ENCODE measurements at regions not wholly inside any gene's neighbourhood (a gene's known extent, or its start where the extent isn't known, plus 50 kb on each side); places are given as distances from the start of the nearest gene placed in this dataset.

- intact Hi-C loops (cut with micrococcal nuclease): no loop called here
- peaks cover 20% of the 10 kb centered on the region for H3K4me1 ChIP-seq (ENCODE audit: control insufficient read depth, extremely low read depth, insufficient read depth, low read length)
- no peak overlapping the region for H3K4me2 ChIP-seq (ENCODE audit: insufficient read depth, low read length)
- H3K27ac ChIP-seq (ENCODE audit: insufficient read depth, low read depth, low read length): no peak overlapping the region
- no peak for DNase-seq (ENCODE audit: low read depth, low spot score)
- no TSS peak for BruUV-seq (replicated peaks)
- H3K27me3 ChIP-seq (ENCODE audit: control insufficient read depth in 2 of 2, insufficient read depth in 2 of 2, low read length in 2 of 2): no peaks in the 10 kb centered on the region
- H3K9me1 ChIP-seq (replicated peaks; ENCODE audit: control insufficient read depth, extremely low read depth, insufficient read depth, low read length): no peaks in the 10 kb centered on the region
- H2AFZ ChIP-seq (ENCODE audit: low read depth, low read length): no peak overlapping the region
- TF ChIP-seq, protein P1, sequence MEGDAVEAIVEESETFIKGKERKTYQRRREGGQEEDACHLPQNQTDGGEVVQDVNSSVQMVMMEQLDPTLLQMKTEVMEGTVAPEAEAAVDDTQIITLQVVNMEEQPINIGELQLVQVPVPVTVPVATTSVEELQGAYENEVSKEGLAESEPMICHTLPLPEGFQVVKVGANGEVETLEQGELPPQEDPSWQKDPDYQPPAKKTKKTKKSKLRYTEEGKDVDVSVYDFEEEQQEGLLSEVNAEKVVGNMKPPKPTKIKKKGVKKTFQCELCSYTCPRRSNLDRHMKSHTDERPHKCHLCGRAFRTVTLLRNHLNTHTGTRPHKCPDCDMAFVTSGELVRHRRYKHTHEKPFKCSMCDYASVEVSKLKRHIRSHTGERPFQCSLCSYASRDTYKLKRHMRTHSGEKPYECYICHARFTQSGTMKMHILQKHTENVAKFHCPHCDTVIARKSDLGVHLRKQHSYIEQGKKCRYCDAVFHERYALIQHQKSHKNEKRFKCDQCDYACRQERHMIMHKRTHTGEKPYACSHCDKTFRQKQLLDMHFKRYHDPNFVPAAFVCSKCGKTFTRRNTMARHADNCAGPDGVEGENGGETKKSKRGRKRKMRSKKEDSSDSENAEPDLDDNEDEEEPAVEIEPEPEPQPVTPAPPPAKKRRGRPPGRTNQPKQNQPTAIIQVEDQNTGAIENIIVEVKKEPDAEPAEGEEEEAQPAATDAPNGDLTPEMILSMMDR (IDR thresholded peaks at IDR 0.05; ENCODE audit: extremely low read depth in 1 of 2, insufficient read depth in 1 of 2, low read depth in 1 of 2, low read length in 2 of 2): no peak
- no peak for TF ChIP-seq MYC (IDR thresholded peaks at IDR 0.05; ENCODE audit: low read depth, low read length)
- no peak for TF ChIP-seq FOS (IDR thresholded peaks at IDR 0.05; ENCODE audit: borderline replicate concordance, insufficient read depth, low read length)
- no peak for TF ChIP-seq GATA2 (IDR thresholded peaks at IDR 0.05; ENCODE audit: insufficient read depth, insufficient read length, low read depth, low read length)
- H3K9ac ChIP-seq (replicated peaks; ENCODE audit: extremely low read depth, insufficient read depth, low read length): no peak overlapping the region
- H3K9me3 ChIP-seq (replicated peaks; ENCODE audit: control insufficient read depth, insufficient read depth, low read length): no peaks in the 10 kb centered on the region
- dilution Hi-C loops (cut with MboI; ENCODE audit: extremely low pct_ligation_motif_present, low sequenced_read_pairs): no loop called here
- no peaks in the 10 kb centered on the region for H4K20me1 ChIP-seq (replicated peaks; ENCODE audit: control insufficient read depth, extremely low read depth, insufficient read depth, low read length)
- ChIA-PET CTCF (no interaction called here), POLR2A (no interaction called here)
- no peak overlapping the region for H3K4me3 ChIP-seq (replicated peaks in 1 of 3; ENCODE audit: insufficient read depth in 1 of 3, low read depth in 1 of 3, low read length in 3 of 3)
- H3K79me2 ChIP-seq (ENCODE audit: control insufficient read depth, insufficient read depth, low read length): no peaks in the 10 kb centered on the region
- FAIRE-seq: no peak
- H3K36me3 ChIP-seq (ENCODE audit: control insufficient read depth in 2 of 2, extremely low read depth in 1 of 2, insufficient read depth in 2 of 2, low read length in 2 of 2): no peaks in the 10 kb centered on the region
These were observed 182.4 kb downstream of the NUFIP1 start for GRCh38 chr13:44806826-44807225.

DNA sequence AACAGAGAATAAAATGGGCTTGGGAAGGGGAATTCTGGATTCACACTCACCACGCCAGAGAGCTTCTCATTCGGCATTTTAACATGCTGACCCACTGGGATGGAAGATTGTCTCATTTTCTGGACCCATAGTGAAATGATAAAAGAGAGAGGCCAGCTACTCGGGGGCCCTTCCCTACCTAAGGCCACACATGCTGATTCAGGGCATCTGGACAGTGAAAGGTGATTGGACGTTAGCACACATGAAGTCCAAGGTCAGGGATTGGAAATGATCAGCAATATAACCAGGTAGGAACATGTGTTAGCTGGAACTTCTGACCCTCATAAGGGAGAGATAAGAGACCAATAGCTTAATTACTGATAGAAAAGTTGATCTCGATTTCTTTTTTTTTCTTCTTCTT lies 183.7 kb downstream of the NUFIP1 start:
- ChIA-PET POLR2A (no interaction called here), CTCF (interaction anchor here (0.9 to 2.5 kb wide), 3 partner anchors 10 to 42 kb away, joined by 3 to 10 read pairs (median 3); no protein-coding TSS in a partner anchor)
- Histone ChIP-seq H3K4me3 (replicated peaks in 1 of 3; ENCODE audit: insufficient read depth in 1 of 3, low read depth in 1 of 3, low read length in 3 of 3) (no peak overlapping the region), H3K27me3 (ENCODE audit: control insufficient read depth in 2 of 2, insufficient read depth in 2 of 2, low read length in 2 of 2) (no peaks in the 10 kb centered on the region), H3K79me2 (ENCODE audit: control insufficient read depth, insufficient read depth, low read length) (no peaks in the 10 kb centered on the region), H3K36me3 (ENCODE audit: control insufficient read depth in 2 of 2, extremely low read depth in 1 of 2, insufficient read depth in 2 of 2, low read length in 2 of 2) (no peaks in the 10 kb centered on the region), H3K4me1 (ENCODE audit: control insufficient read depth, extremely low read depth, insufficient read depth, low read length) (peaks cover 20% of the 10 kb centered on the region), H3K9me3 (replicated peaks; ENCODE audit: control insufficient read depth, insufficient read depth, low read length) (no peaks in the 10 kb centered on the region), H4K20me1 (replicated peaks; ENCODE audit: control insufficient read depth, extremely low read depth, insufficient read depth, low read length) (no peaks in the 10 kb centered on the region), H3K27ac (ENCODE audit: insufficient read depth, low read depth, low read length) (no peak overlapping the region), H3K9ac (replicated peaks; ENCODE audit: extremely low read depth, insufficient read depth, low read length) (no peak overlapping the region), H2AFZ (ENCODE audit: low read depth, low read length) (no peak overlapping the region), H3K9me1 (replicated peaks; ENCODE audit: control insufficient read depth, extremely low read depth, insufficient read depth, low read length) (no peaks in the 10 kb centered on the region), H3K4me2 (ENCODE audit: insufficient read depth, low read length) (no peak overlapping the region)
- no TSS peak for BruUV-seq (replicated peaks)
- no peak for DNase-seq (ENCODE audit: low read depth, low spot score)
- dilution Hi-C loops (cut with MboI; ENCODE audit: extremely low pct_ligation_motif_present, low sequenced_read_pairs): no loop called here
- intact Hi-C loops (cut with micrococcal nuclease): no loop called here
- no peak for FAIRE-seq
- TF ChIP-seq EZH2 (IDR thresholded peaks at IDR 0.05; ENCODE audit: borderline replicate concordance, low read depth, low read length, severe bottlenecking): no peak
- TF ChIP-seq, protein P2, sequence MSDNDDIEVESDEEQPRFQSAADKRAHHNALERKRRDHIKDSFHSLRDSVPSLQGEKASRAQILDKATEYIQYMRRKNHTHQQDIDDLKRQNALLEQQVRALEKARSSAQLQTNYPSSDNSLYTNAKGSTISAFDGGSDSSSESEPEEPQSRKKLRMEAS (IDR thresholded peaks at IDR 0.05; ENCODE audit: insufficient read depth, insufficient read length): no peak
- no peak for TF ChIP-seq POLR2A (IDR thresholded peaks at IDR 0.05; ENCODE audit: low read depth, low read length)
- TF ChIP-seq MYC (IDR thresholded peaks at IDR 0.05; ENCODE audit: low read depth, low read length): no peak
- no peak for TF ChIP-seq POLR2AphosphoS5 (IDR thresholded peaks at IDR 0.05; ENCODE audit: insufficient read depth, low read depth, low read length)
- no peak for TF ChIP-seq FOS (IDR thresholded peaks at IDR 0.05; ENCODE audit: borderline replicate concordance, insufficient read depth, low read length)
- TF ChIP-seq GATA2 (IDR thresholded peaks at IDR 0.05; ENCODE audit: insufficient read depth, insufficient read length, low read depth, low read length): no peak
- TF ChIP-seq, protein P1 (IDR thresholded peaks at IDR 0.05; ENCODE audit: extremely low read depth in 1 of 2, insufficient read depth in 1 of 2, low read depth in 1 of 2, low read length in 2 of 2): no peak
- no peak for TF ChIP-seq JUN (IDR thresholded peaks at IDR 0.05; ENCODE audit: borderline replicate concordance, insufficient read depth, insufficient read length, low read depth)
